K562 (cell line): ENCODE measurements at regions not wholly inside any gene's neighbourhood (a gene's known extent, or its start where the extent isn't known, plus 50 kb on each side); places are given as distances from the start of the nearest gene placed in this dataset.

Experiments
- ATAC-seq: fragments of 200-7000 bp; cut with Tn5 transposase; 3 replicates; pipeline ENCODE4 v1.9.1; 2020; ENCODE audit warnings: moderate library complexity
- BruUV-seq: library from RNA; stranded (reverse); fragments of 400-500 nt; replicated peaks from 2 replicates; lab custom pipeline; 2021; lab: Mats Ljungman, UMichigan
- CTCF ChIA-PET: fragments of 300-600 bp; formaldehyde crosslinking; extraction: SDS; loops from one replicate; lab custom pipeline; 2021; ENCODE audit warnings: low intra/inter-chr PET ratio; lab: Yijun Ruan, JAX
- POLR2A ChIA-PET: fragments of 300-600, 350-650 bp; sonication (Branson Sonifier 250); formaldehyde crosslinking; extraction: SDS; loops from one replicate; lab custom pipeline; 2021; ENCODE audit warnings: antibody characterized with exemption, inconsistent platforms; lab: Yijun Ruan, JAX
- DNase-seq, 4 experiments: peaks; one replicate each; pipeline versions ENCODE4 v3.0.0 to v3.0.0-alpha.2; 2011 to 2018; ENCODE audit warnings: low spot score in 3 of 4, mixed read lengths in 3 of 4; ENCODE audit errors: extremely low read depth in 1 of 4
- FAIRE-seq: peaks from 2 replicates; lab custom pipeline; 2011; peaks lifted over from hg19 to GRCh38; lab: Jason Lieb, UNC
- H2AFZ ChIP-seq: 2 replicates; pipeline ENCODE4 v1.6.0; 2011; ENCODE audit warnings: low read depth, low read length, control low read depth, inconsistent platforms
- H3K27ac ChIP-seq: fragments of 200-600 bp; 3 replicates; pipeline ENCODE4 v1.8.0; 2011; ENCODE audit warnings: low read depth, mild to moderate bottlenecking, control low read depth, inconsistent platforms, low read length, moderate library complexity, mixed read lengths; ENCODE audit errors: extremely low read depth
- H3K27me3 ChIP-seq, 2 experiments: fragments of 300-600 bp in 1 of 2; 2 replicates in 1 of 2; 3 replicates in 1 of 2; pipeline versions ENCODE4 v1.6.0 to v1.8.0; 2011; ENCODE audit warnings: inconsistent platforms in 2 of 2, low read length in 2 of 2, mild to moderate bottlenecking in 1 of 2, mixed read lengths in 1 of 2, moderate library complexity in 1 of 2; ENCODE audit not compliant: control insufficient read depth in 2 of 2, insufficient read depth in 2 of 2
- H3K36me3 ChIP-seq: fragments of 300-600 bp; 3 replicates; pipeline ENCODE4 v1.8.0; 2011; ENCODE audit warnings: mild to moderate bottlenecking, low read length, inconsistent platforms; ENCODE audit not compliant: control insufficient read depth, insufficient read depth
- H3K4me1 ChIP-seq, 2 experiments: fragments of 200-600 bp in 1 of 2; replicated peaks in 1 of 2; 2 replicates in 1 of 2; 3 replicates in 1 of 2; pipeline versions ENCODE4 v1.5.1 to v1.8.0; 2011; ENCODE audit warnings: inconsistent platforms in 2 of 2, low read length in 2 of 2, mild to moderate bottlenecking in 1 of 2, mixed read lengths in 1 of 2, moderate library complexity in 1 of 2; ENCODE audit not compliant: control insufficient read depth in 2 of 2, insufficient read depth in 2 of 2
- H3K4me2 ChIP-seq: 2 replicates; pipeline ENCODE4 v1.6.1; 2011; ENCODE audit warnings: low read length, control low read depth, inconsistent platforms, mixed read lengths; ENCODE audit not compliant: insufficient read depth
- H3K4me3 ChIP-seq: fragments of 200-600 bp; sonication (generic), shearing (Covaris generic); 2 replicates; pipeline ENCODE4 v1.5.1; 2016; ENCODE audit warnings: control low read depth, inconsistent platforms
- H3K79me2 ChIP-seq: fragments of 200-600 bp; 3 replicates; pipeline ENCODE4 v1.8.0; 2011; ENCODE audit warnings: low read length, inconsistent platforms; ENCODE audit not compliant: control insufficient read depth, insufficient read depth
- H3K9ac ChIP-seq, 2 experiments: 2 replicates each; pipeline versions ENCODE4 v1.6.0 to v1.6.1; 2011; ENCODE audit warnings: low read depth in 2 of 2, low read length in 2 of 2, control low read depth in 1 of 2, inconsistent platforms in 1 of 2, mild to moderate bottlenecking in 1 of 2, mixed read lengths in 1 of 2; ENCODE audit not compliant: insufficient read depth in 1 of 2
- H3K9me1 ChIP-seq: one replicate; pipeline ENCODE4 v1.6.0; 2011; ENCODE audit warnings: inconsistent platforms, mild to moderate bottlenecking, low read length, moderate library complexity; ENCODE audit not compliant: control insufficient read depth, insufficient read depth
- H3K9me3 ChIP-seq: replicated peaks from 2 replicates; pipeline ENCODE4 v1.5.1; 2011; ENCODE audit warnings: low read depth, low read length, inconsistent platforms; ENCODE audit not compliant: control insufficient read depth, insufficient read depth
- H4K20me1 ChIP-seq: replicated peaks from 2 replicates; pipeline ENCODE4 v1.6.1; 2011; ENCODE audit warnings: low read length, inconsistent platforms, mixed read lengths; ENCODE audit not compliant: control insufficient read depth, insufficient read depth
- ATF4 ChIP-seq: fragments of 450-650 bp; formaldehyde crosslinking; IDR thresholded peaks from 2 replicates; pipeline ENCODE4 v1.4.0; 2022; ENCODE audit warnings: mild to moderate bottlenecking, moderate library complexity
- BCOR ChIP-seq: fragments of 450-650 bp; IDR thresholded peaks from 2 replicates; pipeline ENCODE4 v1.6.1; 2016
- CBX5 ChIP-seq: IDR thresholded peaks from 2 replicates; pipeline ENCODE4 v1.6.1; 2014; ENCODE audit warnings: low read depth, borderline replicate concordance
- SAFB2 ChIP-seq: fragments of 200-400 bp; formaldehyde crosslinking; IDR thresholded peaks from 2 replicates; pipeline ENCODE4 v1.6.1; 2018; ENCODE audit warnings: borderline replicate concordance, low read length, low read depth, moderate library complexity; ENCODE audit not compliant: severe bottlenecking
- SNIP1 ChIP-seq: fragments of 450-650 bp; IDR thresholded peaks from 2 replicates; pipeline ENCODE4 v1.7.1; 2017; ENCODE audit warnings: low read depth, mild to moderate bottlenecking
- SREBF2 ChIP-seq: sonication (generic); formaldehyde crosslinking; IDR thresholded peaks from 2 replicates; pipeline ENCODE4 v1.4.0; 2020; ENCODE audit warnings: mild to moderate bottlenecking, missing genetic modification reagents
- XRCC4 ChIP-seq: IDR thresholded peaks from one replicate; pipeline ENCODE4 v1.6.1; 2011; ENCODE audit not compliant: insufficient read depth, insufficient read length; ENCODE audit errors: extremely low read depth
- WGBS: fragments of 100-300 bp; shearing (Covaris generic); methylation state at CpG from one replicate; pipeline ENCODE4 v1.1.6; 2016; ENCODE audit warnings: low coverage, mixed read lengths; ENCODE audit not compliant: insufficient coverage; ENCODE audit errors: missing lambda C conversion rate; 5-methylcytosine and 5-hydroxymethylcytosine counted together
- in situ Hi-C: fragments of 300-500 bp; cut with MboI; formaldehyde crosslinking; loops from 4 replicates; pipeline ENCODE4 v1.15.0; 2018; ENCODE audit warnings: inconsistent platforms, mixed read lengths
- intact Hi-C: fragments of 100-400 bp; cut with micrococcal nuclease; formaldehyde crosslinking; loops from 2 replicates; pipeline ENCODE4 v1.14.2; 2022
- TF ChIP-seq, protein P1 (sequence below): fragments of 250-450 bp; sonication (Bioruptor Pico); IDR thresholded peaks from 2 replicates; pipeline ENCODE4 v1.8.0; 2022; ENCODE audit warnings: moderate library complexity, mild to moderate bottlenecking, inconsistent platforms

- CTCF ChIA-PET: no interaction called here
These were observed 132.8 kb upstream of the CYRIA start for GRCh38 chr2:16798472-16798871.

More at GRCh38 chr2:16798472-16798871, 132.8 kb upstream of the CYRIA start:
- H3K9ac ChIP-seq: no peak overlapping the region
- no peak overlapping the region for H2AFZ ChIP-seq
- H3K9me1 ChIP-seq: no peaks in the 10 kb centered on the region
- no peak for DNase-seq
- in situ Hi-C loops (no loop called here), intact Hi-C loops (no loop called here)
- H3K4me3 ChIP-seq: no peak overlapping the region
- WGBS: 0% methylated on average over 2 of the region's 2 CpGs
- no peak overlapping the region for H3K4me2 ChIP-seq
- no peaks in the 10 kb centered on the region for H3K4me1 ChIP-seq
- no TSS peak for BruUV-seq
- no peaks in the 10 kb centered on the region for H4K20me1 ChIP-seq
- no peaks in the 10 kb centered on the region for H3K9me3 ChIP-seq
- POLR2A ChIA-PET: no interaction called here
- H3K27ac ChIP-seq: no peak overlapping the region
- no peaks in the 10 kb centered on the region for H3K79me2 ChIP-seq
- TF ChIP-seq BCOR (no peak), XRCC4 (no peak), SREBF2 (CRISPR knock-in tag) (no peak), SNIP1 (no peak), SAFB2 (no peak), CBX5 (no peak), ATF4 (CRISPR knock-in tag) (no peak)
- TF ChIP-seq, protein P1, sequence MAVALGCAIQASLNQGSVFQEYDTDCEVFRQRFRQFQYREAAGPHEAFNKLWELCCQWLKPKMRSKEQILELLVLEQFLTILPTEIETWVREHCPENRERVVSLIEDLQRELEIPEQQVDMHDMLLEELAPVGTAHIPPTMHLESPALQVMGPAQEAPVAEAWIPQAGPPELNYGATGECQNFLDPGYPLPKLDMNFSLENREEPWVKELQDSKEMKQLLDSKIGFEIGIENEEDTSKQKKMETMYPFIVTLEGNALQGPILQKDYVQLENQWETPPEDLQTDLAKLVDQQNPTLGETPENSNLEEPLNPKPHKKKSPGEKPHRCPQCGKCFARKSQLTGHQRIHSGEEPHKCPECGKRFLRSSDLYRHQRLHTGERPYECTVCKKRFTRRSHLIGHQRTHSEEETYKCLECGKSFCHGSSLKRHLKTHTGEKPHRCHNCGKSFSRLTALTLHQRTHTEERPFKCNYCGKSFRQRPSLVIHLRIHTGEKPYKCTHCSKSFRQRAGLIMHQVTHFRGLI (CRISPR knock-in tag): no peak
- no peaks in the 10 kb centered on the region for H3K36me3 ChIP-seq
- no peak for ATAC-seq
- no peaks in the 10 kb centered on the region for H3K27me3 ChIP-seq
- no peak for FAIRE-seq
